ENCODE measurements at regions not wholly inside any gene's neighbourhood (a gene's known extent, or its start where the extent isn't known, plus 50 kb on each side); places are given as distances from the start of the nearest gene placed in this dataset.

DNA sequence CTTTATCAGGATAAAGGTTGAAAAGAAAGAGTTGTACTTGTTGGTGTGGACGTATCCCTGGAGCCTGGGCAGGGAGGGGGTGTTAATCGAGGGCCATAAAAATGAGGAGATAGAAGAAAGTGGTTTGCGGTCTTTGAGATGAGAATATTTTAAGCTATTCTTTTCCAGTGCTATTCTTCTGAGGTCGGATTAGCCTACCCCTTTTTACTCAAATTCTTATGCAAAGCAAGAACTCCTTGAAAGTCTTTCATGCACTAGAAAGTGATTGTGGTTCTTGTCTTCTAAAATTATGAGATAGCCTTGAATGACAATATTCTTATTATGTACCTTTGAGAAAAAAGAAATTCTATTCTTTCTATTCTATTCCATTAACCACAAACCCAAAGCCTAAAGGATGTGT, 201.3 kb upstream of the SEMA3C start:
- Histone ChIP-seq H3K27ac (ENCODE audit: low read length) (no peak overlapping the region), H3K4me3 (ENCODE audit: low read length) (no peak overlapping the region), H3K9me3 (ENCODE audit: control insufficient read depth, low read length) (no peaks in the 10 kb centered on the region), H3K4me1 (ENCODE audit: control insufficient read depth, insufficient read depth, low read length) (no peaks in the 10 kb centered on the region), H3K27me3 (ENCODE audit: control insufficient read depth, insufficient read depth) (no peaks in the 10 kb centered on the region)
- ATAC-seq, result no peak
- 84% methylated on average over 4 of the region's 4 CpGs for WGBS
- no peak for DNase-seq
- intact Hi-C loops (cut with DNase I), result no loop called here

- no peaks in the 10 kb centered on the region for H3K27me3 ChIP-seq (ENCODE audit: control insufficient read depth, insufficient read depth)
- H3K4me3 ChIP-seq (ENCODE audit: low read length), result no peak overlapping the region
- intact Hi-C loops (cut with DNase I), result no loop called here
- WGBS, result 78% methylated on average over 1 of the region's 1 CpG
- DNase-seq (no peak), ATAC-seq (no peak)
- no peak overlapping the region for H3K27ac ChIP-seq (ENCODE audit: low read length)
- no peaks in the 10 kb centered on the region for H3K4me1 ChIP-seq (ENCODE audit: control insufficient read depth, insufficient read depth, low read length)
- no peaks in the 10 kb centered on the region for H3K9me3 ChIP-seq (ENCODE audit: control insufficient read depth, low read length)
Measured at GRCh38 chr7:81114633-81115032, 195.8 kb upstream of the SEMA3C start.

GRCh38 chr7:81112731-81113130, 193.9 kb upstream of the SEMA3C start:
- intact Hi-C loops (cut with DNase I), result no loop called here
- 87% methylated on average over 1 of the region's 1 CpG for WGBS
- Histone ChIP-seq H3K4me3 (ENCODE audit: low read length) (no peak overlapping the region), H3K4me1 (ENCODE audit: control insufficient read depth, insufficient read depth, low read length) (no peaks in the 10 kb centered on the region), H3K27ac (ENCODE audit: low read length) (no peak overlapping the region), H3K9me3 (ENCODE audit: control insufficient read depth, low read length) (no peaks in the 10 kb centered on the region), H3K27me3 (ENCODE audit: control insufficient read depth, insufficient read depth) (no peaks in the 10 kb centered on the region)
- ATAC-seq, result no peak
- DNase-seq, result no peak

DNA sequence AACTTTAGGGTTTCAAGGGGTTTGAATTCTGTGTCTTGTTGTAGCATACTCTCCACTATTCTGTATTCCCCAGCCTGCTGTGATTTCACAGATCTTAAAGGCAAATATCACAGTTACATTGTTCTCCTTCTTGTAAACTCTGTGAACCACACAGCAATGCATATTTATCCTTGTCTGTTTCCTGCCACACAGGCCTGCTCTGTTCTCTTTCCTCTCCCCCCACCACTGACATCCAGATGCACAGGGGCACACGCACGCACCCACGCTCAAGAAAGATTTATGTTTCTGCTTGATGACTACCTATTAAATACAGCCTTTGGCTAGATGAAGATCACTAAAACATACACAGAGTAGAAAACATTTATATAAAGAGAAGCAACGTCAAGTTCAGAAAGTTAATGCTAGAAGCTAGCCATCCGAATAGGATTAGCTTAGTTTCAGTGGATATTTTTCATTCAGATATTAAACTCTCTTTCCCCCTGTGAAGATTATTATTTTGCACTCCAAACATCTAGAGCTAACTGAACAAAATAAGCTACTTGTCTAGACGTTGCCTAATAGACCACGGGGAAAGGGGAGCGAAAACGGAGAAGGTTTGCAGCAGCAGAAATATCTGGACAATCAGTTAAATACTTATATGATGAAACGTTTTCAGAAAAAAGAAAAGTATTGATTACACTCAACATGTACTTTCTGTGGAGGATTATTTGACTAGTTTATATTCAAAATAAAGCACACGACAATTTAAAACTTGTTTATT, 193.1 kb upstream of the SEMA3C start:
- no peak overlapping the region for H3K4me3 ChIP-seq (ENCODE audit: low read length)
- H3K27ac ChIP-seq (ENCODE audit: low read length), result no peak overlapping the region
- no peaks in the 10 kb centered on the region for H3K4me1 ChIP-seq (ENCODE audit: control insufficient read depth, insufficient read depth, low read length)
- DNase-seq, result no peak
- no peaks in the 10 kb centered on the region for H3K27me3 ChIP-seq (ENCODE audit: control insufficient read depth, insufficient read depth)
- ATAC-seq, result no peak
- no peaks in the 10 kb centered on the region for H3K9me3 ChIP-seq (ENCODE audit: control insufficient read depth, low read length)
- 61% methylated on average over 11 of the region's 11 CpGs for WGBS
- intact Hi-C loops (cut with DNase I), result no loop called here

DNA sequence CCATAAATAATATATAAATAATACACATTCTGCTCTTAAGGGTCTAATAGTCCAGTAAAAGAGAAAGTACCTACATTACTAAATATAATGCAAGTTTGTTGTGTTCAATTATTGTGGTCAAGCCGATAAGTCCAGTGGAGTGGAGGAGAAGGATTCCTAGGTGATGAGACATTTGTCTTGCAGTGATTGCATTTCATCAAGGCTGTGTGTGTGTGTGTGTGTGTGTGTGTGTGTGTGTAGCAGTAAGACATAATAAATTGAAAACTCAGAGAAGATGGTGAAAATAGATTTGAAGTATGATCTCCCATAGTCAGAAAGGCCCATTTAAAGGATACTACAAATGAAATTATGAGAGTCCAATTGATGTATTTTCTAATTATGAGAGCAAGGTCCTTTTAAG, 192.5 kb upstream of the SEMA3C start:
- H3K4me3 ChIP-seq (ENCODE audit: low read length), result no peak overlapping the region
- H3K27me3 ChIP-seq (ENCODE audit: control insufficient read depth, insufficient read depth), result no peaks in the 10 kb centered on the region
- no peak for ATAC-seq
- H3K4me1 ChIP-seq (ENCODE audit: control insufficient read depth, insufficient read depth, low read length), result no peaks in the 10 kb centered on the region
- no peak for DNase-seq
- H3K27ac ChIP-seq (ENCODE audit: low read length), result no peak overlapping the region
- H3K9me3 ChIP-seq (ENCODE audit: control insufficient read depth, low read length), result no peaks in the 10 kb centered on the region
- 74% methylated on average over 1 of the region's 1 CpG for WGBS
- intact Hi-C loops (cut with DNase I), result no loop called here

- 85% methylated on average over 2 of the region's 2 CpGs for WGBS
- Histone ChIP-seq H3K27me3 (ENCODE audit: control insufficient read depth, insufficient read depth) (no peaks in the 10 kb centered on the region), H3K4me1 (ENCODE audit: control insufficient read depth, insufficient read depth, low read length) (no peaks in the 10 kb centered on the region), H3K27ac (ENCODE audit: low read length) (no peak overlapping the region), H3K9me3 (ENCODE audit: control insufficient read depth, low read length) (no peaks in the 10 kb centered on the region), H3K4me3 (ENCODE audit: low read length) (no peak overlapping the region)
- intact Hi-C loops (cut with DNase I), result no loop called here
- ATAC-seq (no peak), DNase-seq (no peak)
Measured at GRCh38 chr7:81110673-81111072, 191.8 kb upstream of the SEMA3C start.

- H3K27ac ChIP-seq (ENCODE audit: low read length), result no peak overlapping the region
- H3K4me3 ChIP-seq (ENCODE audit: low read length), result no peak overlapping the region
- DNase-seq (no peak), ATAC-seq (no peak)
- intact Hi-C loops (cut with DNase I), result no loop called here
- 78% methylated on average over 3 of the region's 3 CpGs for WGBS
- no peaks in the 10 kb centered on the region for H3K4me1 ChIP-seq (ENCODE audit: control insufficient read depth, insufficient read depth, low read length)
- no peaks in the 10 kb centered on the region for H3K27me3 ChIP-seq (ENCODE audit: control insufficient read depth, insufficient read depth)
- H3K9me3 ChIP-seq (ENCODE audit: control insufficient read depth, low read length), result no peaks in the 10 kb centered on the region
Measured at GRCh38 chr7:81098213-81098612, 179.4 kb upstream of the SEMA3C start.

DNA sequence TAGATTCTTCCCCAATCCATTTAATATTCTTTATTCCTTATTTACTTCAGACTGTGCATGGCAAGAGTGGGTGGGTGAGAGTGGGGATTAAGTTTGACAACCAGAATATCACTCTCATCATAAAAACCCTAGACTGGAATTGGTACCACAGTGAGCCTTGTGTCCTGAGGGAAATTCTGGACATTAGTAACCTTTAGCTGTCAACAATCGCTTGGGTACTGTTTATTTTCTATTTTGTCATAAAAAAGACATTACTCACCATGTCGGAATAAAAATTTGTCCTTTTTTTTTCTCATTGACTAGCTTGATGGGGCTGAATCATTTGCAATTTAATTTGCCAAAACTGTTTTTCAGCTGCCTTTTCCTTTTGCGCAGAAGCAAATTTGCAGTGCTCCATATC, 176.1 kb upstream of the SEMA3C start:
- Histone ChIP-seq H3K4me3 (ENCODE audit: low read length) (no peak overlapping the region), H3K9me3 (ENCODE audit: control insufficient read depth, low read length) (no peaks in the 10 kb centered on the region), H3K4me1 (ENCODE audit: control insufficient read depth, insufficient read depth, low read length) (no peaks in the 10 kb centered on the region), H3K27ac (ENCODE audit: low read length) (no peak overlapping the region), H3K27me3 (ENCODE audit: control insufficient read depth, insufficient read depth) (no peaks in the 10 kb centered on the region)
- WGBS, result 68% methylated on average over 3 of the region's 3 CpGs
- ATAC-seq, result no peak
- no peak for DNase-seq
- intact Hi-C loops (cut with DNase I), result no loop called here

DNA sequence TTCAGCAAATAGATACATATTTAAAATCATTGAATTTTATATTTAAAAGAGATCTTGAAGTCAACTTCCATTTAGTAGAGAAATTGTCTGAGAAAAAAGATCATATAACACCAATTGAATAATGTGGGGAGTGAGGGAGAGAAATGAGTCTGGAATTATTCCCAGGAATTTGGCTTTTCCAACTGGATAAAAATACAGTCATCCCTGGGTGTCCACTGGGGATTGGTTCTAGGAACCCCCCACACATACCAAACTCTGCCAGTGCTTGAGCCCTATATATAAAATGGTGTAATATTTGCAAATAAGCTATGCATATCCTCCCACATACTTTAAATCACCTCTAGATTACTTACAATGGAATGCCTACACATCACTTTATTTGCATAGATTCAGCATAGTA, 162.8 kb upstream of the SEMA3C start:
- intact Hi-C loops (cut with DNase I), result no loop called here
- no peaks in the 10 kb centered on the region for H3K9me3 ChIP-seq (ENCODE audit: control insufficient read depth, low read length)
- ATAC-seq (no peak), DNase-seq (no peak)
- H3K27ac ChIP-seq (ENCODE audit: low read length), result no peak overlapping the region
- no peak overlapping the region for H3K4me3 ChIP-seq (ENCODE audit: low read length)
- no peaks in the 10 kb centered on the region for H3K4me1 ChIP-seq (ENCODE audit: control insufficient read depth, insufficient read depth, low read length)
- no peaks in the 10 kb centered on the region for H3K27me3 ChIP-seq (ENCODE audit: control insufficient read depth, insufficient read depth)

DNA sequence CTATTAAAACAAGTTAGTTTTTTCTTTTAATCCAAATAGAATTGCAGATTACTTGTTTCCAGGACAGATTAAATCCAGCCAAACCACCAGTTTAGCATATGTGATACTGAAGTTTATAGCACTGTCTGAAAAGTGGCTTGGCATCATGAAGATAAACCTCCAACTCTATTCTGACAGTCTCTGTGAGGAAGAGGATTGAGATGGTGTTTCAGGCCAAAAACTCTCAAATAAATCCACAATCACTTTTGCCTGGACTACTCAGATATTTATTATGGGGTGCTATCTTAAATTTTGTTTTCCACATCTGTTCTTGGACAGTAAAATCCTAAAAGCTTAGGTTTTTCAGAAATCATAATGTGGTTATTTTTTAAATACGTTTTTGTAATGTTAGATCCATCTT, 161.7 kb upstream of the SEMA3C start:
- Histone ChIP-seq H3K27me3 (ENCODE audit: control insufficient read depth, insufficient read depth) (no peaks in the 10 kb centered on the region), H3K27ac (ENCODE audit: low read length) (no peak overlapping the region), H3K4me3 (ENCODE audit: low read length) (no peak overlapping the region), H3K9me3 (ENCODE audit: control insufficient read depth, low read length) (no peaks in the 10 kb centered on the region), H3K4me1 (ENCODE audit: control insufficient read depth, insufficient read depth, low read length) (no peaks in the 10 kb centered on the region)
- intact Hi-C loops (cut with DNase I), result no loop called here
- 60% methylated on average over 1 of the region's 1 CpG for whole genome bisulfite sequencing
- DNase-seq (no peak), ATAC-seq (no peak)

DNA sequence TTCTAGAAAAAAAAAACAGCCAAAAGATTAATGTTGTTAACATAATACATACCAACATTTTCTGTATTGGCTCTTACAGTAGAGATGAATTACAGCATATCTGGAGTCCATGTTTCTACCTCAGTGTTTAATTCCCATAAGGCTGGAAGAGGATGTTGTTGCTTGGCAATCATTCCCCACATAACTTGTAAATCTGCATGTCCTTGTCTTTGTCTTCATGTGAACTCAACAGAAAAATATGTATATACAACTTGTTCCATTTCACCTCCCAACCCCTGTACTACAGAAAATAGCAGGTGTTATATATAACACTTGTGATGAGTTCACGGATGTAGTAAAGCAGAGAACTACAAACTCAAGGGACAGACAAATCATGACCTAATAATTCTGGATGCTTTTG, 160.9 kb upstream of the SEMA3C start:
- H3K4me1 ChIP-seq (ENCODE audit: control insufficient read depth, insufficient read depth, low read length), result no peaks in the 10 kb centered on the region
- DNase-seq, result no peak
- no peak for ATAC-seq
- H3K9me3 ChIP-seq (ENCODE audit: control insufficient read depth, low read length), result no peaks in the 10 kb centered on the region
- WGBS, result 40% methylated on average over 1 of the region's 1 CpG
- H3K4me3 ChIP-seq (ENCODE audit: low read length), result no peak overlapping the region
- no peak overlapping the region for H3K27ac ChIP-seq (ENCODE audit: low read length)
- H3K27me3 ChIP-seq (ENCODE audit: control insufficient read depth, insufficient read depth), result no peaks in the 10 kb centered on the region
- intact Hi-C loops (cut with DNase I), result no loop called here

DNA sequence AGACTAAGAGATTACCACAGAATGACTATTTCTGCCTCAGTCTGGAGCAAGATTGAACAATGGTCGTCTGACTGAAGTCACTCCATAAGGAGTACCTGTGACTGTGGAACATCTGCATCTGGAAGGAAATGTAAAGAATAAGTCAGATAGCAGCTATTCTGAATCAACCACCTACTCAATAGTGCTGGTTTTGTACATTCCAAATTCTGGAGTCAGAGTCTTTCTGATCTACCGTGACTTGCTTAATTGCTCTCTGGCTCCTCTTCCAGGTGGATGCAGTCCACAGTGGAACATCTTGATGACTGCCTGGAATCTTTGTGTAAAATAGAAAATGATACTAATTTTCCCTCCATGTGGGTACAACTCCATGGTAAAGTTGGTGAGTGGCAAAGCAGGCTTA, 156.3 kb upstream of the SEMA3C start:
- no peak overlapping the region for H3K4me3 ChIP-seq (ENCODE audit: low read length)
- ATAC-seq (no peak), DNase-seq (no peak)
- H3K27me3 ChIP-seq (ENCODE audit: control insufficient read depth, insufficient read depth), result no peaks in the 10 kb centered on the region
- intact Hi-C loops (cut with DNase I), result no loop called here
- no peak overlapping the region for H3K27ac ChIP-seq (ENCODE audit: low read length)
- H3K4me1 ChIP-seq (ENCODE audit: control insufficient read depth, insufficient read depth, low read length), result no peaks in the 10 kb centered on the region
- WGBS, result 67% methylated on average over 2 of the region's 2 CpGs
- H3K9me3 ChIP-seq (ENCODE audit: control insufficient read depth, low read length), result no peaks in the 10 kb centered on the region

Measured in right cardiac atrium (tissue), 5 donors.